Germinal center (tissue), 1 donor: ENCODE measurements at regions not wholly inside any gene's neighbourhood (a gene's known extent, or its start where the extent isn't known, plus 50 kb on each side); places are given as distances from the start of the nearest gene placed in this dataset.
"Not testable (repeated sequence)": the region's sequence is repeated elsewhere in the genome, so short reads cannot be mapped to it uniquely, and the experiment has no call there.

ENCODE experiments used
- DNase-seq: peaks from one replicate; pipeline ENCODE4 v3.0.0; 2012; ENCODE audit warnings: mixed read lengths, low spot score

- no peak for DNase-seq
Measured at GRCh38 chr1:30123896-30124295, 599.5 kb downstream of the MATN1 start.

DNA sequence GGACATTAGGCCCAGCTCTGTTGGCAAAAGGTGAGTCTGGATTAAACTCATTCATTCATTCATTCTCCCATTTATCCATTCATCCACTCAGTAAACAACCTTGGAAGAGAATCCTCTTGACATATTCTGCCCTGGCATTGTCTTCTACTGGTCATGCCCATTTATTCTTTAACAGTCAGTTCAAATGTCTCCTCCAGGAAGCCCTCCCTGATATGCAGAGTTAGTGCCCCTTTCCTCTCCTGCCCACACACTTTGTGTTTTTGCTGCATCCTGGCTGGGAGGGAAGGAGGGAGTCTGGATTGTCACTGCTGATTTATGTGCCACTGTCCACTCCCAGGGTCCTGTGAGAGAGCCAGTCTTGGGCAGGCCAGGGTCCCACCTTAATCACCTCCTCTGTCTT, 600.3 kb downstream of the MATN1 start:
- DNase-seq, result no peak

- no peak for DNase-seq
Measured at GRCh38 chr1:30120245-30121000, 603.0 kb downstream of the MATN1 start.

DNA sequence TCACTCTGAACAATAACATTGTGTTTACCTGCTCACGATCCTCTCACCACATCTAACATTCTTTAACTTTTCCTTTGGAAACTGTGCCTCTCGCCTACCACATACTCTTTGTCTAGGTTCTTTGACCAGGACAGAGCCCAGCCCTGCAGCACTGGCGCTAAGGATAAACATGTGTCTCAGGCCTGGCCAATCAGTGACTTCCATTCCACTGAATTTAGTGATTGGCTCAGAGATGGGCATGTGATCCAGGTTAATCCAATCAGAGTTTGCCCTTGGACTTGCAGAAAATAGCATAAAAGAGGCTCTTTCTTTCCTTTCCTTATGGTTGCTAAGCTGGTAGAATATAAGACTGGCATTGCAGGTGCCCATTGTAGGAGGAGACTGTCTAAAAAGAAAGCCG, 605.7 kb downstream of the MATN1 start:
- no peak for DNase-seq

DNA sequence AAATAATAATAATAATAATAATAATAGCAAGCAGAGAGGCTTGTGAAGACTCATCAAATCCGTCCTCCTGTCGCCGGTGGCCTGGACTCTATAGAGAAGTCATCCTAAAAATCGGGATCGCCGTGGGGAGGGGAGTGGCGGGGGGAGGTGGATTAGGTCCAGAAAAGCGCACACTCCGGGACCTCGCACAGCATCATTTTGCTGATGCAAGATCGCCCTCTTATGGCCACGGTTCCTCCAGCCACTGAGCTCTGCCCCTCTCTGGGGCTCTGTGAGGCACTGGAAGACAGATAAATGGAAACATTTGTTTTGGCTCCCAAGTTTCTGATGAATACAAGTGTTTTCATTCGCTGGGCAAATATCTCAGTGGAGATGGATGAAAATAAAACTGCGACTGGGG, 612.0 kb downstream of the MATN1 start:
- DNase-seq, result no peak

DNA sequence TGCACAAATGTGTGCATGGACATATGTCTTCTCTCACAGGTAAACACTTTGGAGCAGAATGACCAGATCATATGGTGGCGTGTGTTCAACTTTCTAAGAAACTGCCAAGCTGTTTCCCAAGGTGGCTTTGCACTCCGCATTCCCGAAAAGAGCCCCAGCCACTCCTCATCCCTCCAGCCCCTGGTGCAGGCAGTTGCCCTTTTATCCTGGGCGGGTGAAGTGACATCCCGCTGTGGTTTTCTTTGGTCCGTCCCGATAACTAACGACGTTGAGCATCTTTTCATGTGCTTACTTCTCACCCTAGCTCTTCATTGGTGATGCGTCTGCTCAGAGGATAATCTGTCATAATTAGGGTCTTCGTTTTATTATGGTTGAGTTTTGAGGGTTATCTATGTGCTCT, 612.5 kb downstream of the MATN1 start:
- no peak for DNase-seq

DNA sequence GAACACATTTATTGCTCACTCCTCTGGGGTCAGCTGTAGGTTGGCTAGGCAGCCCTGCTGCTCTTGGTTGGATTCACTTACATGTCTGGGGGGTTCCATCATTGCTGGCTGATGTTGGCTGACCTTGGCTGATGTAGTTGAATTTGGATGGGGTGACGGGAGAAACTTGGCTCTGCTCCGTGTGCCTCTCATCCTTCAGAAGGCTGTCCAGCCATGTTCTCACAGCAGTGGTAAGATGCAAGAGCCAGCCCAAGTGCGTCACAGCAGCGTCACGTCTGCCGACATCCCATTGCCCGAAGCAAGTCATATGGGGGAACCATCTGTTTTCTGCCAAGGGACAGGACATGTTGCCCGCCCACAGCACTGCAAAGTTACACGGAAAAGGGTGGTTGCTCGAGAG, 613.5 kb downstream of the MATN1 start:
- DNase-seq, result no peak

DNA sequence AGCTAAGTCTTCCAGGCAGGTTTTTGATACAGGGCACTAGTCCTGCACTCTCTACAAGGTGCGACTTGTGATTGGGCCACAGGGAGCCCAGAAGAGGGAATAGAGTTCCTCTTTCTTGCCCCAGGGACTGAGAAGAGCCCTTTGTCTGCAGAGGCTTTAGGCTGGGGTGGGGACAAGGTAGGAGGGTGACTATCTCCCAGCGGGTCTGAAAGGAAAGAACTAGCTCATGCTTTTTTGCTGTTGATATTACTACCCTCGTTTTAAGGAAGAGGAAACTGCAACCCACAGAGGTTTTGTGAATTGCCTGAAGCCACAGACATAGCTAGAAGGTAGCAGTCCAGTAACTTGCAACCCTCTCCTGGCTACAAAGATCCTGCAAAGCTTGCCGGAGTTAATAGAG, 615.2 kb downstream of the MATN1 start:
- no peak for DNase-seq

- DNase-seq, result no peak
Measured at GRCh38 chr1:30106125-30106524, 617.3 kb downstream of the MATN1 start.

DNA sequence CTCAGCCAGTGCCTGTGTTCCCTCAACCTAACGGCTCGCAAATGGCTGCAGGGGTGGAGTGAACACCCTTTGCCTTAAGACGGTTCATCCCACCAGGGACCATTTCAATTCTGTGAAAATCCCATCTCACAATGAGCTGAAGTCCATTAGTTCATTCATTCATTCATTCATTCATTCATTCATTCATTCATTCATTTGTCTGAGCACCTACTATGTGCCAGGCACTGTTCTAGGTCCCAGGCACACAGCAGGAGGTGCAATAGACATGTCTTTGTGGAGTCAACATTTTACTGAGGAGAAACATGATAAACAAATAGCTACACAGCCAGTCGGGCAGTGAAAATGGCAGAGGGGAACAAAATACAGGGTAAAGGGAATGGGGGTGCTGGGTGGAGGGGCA, 618.8 kb downstream of the MATN1 start:
- no peak for DNase-seq

- no peak for DNase-seq
Measured at GRCh38 chr1:30103708-30104411, 619.5 kb downstream of the MATN1 start.

GRCh38 chr1:30102605-30103004, 620.8 kb downstream of the MATN1 start:
- DNase-seq, result no peak

DNA sequence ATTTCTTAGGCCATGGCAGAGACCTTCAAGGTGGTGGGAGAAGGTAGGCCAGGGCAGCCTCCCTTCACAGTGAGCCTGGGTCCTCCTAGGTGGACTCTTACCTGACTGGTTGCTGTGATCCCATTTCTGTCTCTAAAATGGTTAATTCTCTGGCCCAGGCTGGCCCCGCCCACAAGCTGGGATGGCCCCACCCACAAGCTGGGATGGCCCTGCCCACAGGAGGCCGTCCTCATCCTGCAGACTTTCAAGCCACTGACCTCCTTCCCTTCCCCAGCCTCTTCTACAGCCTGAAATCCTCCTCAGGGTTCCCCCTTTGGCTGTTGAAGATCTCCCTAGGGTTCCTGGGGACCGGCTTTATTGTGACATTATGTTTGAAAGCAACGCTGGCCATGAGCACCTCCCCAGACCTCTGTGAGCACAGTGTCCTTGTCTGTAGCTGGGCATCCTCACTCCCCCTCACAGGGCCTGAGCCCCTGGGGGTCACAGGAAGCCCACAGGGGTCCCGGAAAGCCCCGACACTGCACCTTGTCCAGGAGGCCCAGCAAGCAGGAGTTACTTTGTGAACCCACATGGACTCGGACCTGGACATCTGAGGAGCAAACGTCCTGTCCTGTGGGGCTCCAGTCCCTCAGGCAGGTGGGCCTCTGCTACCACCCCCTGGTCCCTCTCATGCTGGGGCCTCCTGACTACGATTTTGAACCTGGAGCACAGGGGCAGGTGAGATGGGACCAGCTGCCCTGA, 621.7 kb downstream of the MATN1 start:
- DNase-seq, result no peak

DNA sequence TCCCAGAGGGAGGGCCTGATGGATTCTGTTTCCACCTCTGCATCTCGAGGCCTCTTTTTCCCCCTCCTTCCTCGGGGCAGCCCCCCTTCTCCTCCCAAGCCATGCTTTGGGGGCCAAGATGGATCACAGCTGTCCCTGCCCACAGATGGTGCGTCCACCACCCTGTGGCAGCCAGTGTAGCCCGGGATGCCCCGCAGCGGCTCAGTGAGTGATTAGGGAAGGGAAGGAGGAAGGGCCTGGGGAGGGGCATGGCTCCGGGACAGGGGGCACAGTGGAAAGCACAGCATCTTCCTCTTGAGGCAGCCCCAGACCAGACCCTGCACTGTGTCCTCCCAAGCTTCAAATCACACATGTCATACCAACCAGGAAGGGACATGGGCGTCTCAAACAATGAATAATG, 622.4 kb downstream of the MATN1 start:
- DNase-seq, result no peak

- no peak for DNase-seq
Measured at GRCh38 chr1:30100524-30100862, 622.9 kb downstream of the MATN1 start.

DNA sequence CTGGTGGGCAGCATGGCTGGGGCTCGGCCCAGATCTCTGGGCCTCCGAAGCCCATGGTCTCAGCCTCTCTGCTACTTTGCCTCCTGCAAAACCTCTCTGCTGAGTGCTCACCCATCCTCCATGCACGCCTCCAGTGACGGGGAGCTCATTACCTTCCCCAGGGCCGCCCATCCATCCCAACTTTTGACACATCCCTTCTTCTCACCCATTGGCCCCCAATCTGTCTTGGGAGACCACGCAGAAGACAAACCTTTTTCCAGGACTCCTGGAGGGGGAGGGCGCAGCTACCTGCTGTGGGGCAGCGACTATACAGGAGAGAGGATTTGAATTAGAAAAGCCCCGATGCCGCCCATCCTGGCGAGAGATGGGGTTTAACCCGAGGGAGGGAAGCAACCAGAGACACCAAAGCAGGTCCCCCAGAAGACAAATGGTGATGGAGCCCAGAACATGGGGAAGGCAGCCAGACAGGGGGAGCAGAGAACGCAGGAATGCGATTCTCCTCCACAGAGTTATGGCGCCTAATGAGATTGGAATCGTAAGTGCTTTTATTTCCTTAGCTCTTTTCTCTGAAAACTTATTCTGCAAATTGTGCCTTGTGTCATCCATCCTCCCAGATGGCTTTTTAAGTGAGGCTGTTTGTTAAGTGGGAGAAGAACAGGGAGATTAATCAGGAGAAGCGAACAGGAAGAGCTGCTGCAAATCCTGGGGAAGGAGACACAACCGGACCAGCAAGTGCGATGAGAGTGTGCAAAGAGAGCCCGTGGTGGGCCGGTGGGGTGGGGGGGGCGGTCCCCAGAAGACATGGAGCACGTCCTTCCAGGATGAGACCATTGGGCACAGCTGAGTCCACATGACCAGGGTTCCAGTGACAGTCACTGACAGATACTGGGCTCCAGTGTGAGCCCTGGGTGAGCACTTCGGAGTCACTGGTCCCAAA, 623.5 kb downstream of the MATN1 start:
- no peak for DNase-seq

GRCh38 chr1:30097851-30098250, 625.5 kb downstream of the MATN1 start:
- DNase-seq, result not testable (repeated sequence)

DNA sequence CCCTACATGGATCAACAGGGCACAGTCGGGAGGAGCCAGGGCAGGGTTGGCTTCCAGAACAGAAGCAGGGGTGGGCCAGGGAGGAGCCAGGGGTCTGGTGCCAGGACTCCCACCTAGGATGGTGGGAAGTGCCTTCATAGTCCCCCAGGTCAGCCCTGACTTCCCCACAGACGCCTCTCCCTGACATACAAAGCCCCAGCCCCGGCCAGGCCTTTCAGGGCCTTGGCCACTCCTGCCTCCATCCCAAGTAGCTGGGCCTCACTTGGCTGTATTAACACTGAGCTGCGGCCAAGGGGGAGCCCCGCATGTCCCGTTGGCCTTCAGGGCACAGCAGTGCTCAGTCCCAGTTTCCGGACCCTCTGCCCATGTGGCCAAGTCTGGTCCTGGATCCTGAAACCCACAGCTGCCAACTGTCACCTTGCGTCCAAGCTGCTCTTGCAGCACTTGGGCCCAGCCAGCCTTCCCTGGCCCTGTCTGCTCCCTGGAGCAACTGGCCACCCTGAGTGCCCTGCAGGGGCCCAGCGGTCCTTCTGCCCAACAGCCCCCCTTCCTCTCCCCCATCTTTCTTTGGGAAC, 627.8 kb downstream of the MATN1 start:
- no peak for DNase-seq

- no peak for DNase-seq
Measured at GRCh38 chr1:30095051-30095450, 628.3 kb downstream of the MATN1 start.

DNA sequence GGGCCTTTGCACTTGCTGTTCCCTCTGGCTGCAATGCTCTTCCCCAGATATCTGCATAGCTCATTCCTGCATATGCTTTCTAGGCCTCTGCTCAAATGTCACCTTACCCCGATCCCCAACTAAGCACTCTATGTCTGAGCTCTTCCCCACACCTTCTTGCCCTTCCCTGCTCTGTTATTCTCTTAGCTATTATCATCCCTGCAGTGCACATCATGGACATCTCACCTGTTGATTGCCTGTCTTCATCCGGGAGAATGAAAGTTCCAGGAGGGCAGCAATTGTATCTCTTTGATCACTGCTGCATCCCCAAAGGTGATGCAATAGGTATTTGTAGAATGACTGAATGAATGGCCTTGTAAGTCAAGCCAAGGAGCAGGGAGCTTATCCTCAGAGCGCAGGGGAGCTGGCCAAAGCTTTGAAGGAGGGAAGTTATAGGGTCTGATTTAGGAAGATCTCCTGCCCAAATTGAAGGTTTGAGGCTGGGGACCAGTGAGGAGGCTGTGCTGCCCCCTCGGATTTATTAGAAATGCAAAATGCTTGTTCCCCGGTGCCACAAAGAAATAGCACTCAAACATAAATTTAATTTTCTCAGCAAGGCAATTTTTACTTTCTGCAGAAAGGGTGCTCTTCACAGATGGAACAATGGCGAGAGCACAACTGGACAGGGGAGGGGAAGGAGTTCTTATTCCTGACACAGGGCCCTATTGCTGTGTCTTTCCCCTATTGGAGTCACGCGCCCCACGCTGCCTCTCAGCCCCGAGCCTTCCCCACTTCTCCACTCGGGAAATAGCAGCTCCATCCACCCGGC, 631.1 kb downstream of the MATN1 start:
- DNase-seq, result no peak
